T1000 (cell line): ENCODE measurements at regions not wholly inside any gene's neighbourhood (a gene's known extent, or its start where the extent isn't known, plus 50 kb on each side); places are given as distances from the start of the nearest gene placed in this dataset.

Experiments
- DNase-seq: peaks from one replicate; lab custom pipeline; 2025; ENCODE audit warnings: mixed read lengths; lab: John Stamatoyannopoulos, UW

GRCh38 chr6:9937031-9937763, 477.7 kb downstream of the TFAP2A start:
- DNase-seq, result no peak

GRCh38 chr6:9936551-9936950, 478.3 kb downstream of the TFAP2A start:
- DNase-seq, result no peak

DNA sequence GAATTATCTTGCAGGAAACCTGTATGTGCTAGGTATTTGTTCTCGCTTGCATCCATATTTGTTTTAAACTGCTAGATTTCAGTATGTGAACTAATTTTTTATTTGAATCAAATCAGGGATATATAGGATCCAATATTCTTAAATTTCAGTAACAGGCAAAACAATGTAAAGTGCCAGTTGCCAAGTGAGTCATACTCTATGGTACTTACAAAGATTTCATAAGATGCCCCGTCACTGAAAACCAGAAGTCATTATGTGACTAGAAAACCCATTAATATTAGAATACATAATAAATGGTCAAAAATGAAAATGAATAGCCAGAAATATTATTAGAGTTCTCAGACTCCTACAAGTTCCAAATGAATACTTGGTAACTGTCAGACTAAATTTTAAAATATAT, 481.2 kb downstream of the TFAP2A start:
- DNase-seq, result no peak

DNA sequence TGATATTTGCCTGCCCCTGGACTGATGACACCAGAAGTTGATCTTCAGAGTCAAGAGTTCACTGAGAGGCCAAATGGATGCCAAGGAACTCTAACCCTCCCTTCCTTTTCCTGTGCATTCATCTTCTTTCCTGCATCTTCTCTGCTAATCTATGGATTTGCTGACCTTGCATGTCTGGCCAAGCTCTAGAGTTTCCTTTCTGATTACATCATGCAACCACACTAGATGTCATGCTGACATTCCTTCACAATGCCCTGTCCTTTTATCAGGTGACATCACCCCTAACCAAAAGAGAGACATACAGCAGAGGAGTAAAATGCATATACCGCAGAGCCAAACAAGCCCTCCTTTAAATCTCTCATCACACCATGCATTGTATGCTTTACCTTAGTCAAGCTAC, 487.6 kb downstream of the TFAP2A start:
- DNase-seq, result no peak

GRCh38 chr6:9924971-9925370, 489.9 kb downstream of the TFAP2A start:
- DNase-seq, result no peak

DNA sequence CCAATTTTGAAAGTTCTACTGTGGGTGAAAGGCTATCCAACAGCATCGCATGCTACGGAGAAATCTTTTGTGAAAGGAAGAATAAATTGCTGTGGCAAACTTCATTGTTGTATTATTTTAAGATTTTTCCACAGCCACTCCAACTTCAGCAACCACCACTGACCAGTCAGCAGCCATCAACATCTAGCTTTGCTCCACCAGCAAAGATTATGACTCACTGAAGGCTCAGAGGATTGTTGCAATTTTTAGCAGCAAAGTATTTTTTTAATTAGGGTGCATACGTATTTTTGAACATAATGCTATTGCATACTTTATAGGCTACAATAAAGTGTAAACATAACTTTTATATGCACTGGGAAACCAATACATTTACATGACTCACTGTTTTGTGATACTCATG, 493.5 kb downstream of the TFAP2A start:
- DNase-seq, result no peak

DNA sequence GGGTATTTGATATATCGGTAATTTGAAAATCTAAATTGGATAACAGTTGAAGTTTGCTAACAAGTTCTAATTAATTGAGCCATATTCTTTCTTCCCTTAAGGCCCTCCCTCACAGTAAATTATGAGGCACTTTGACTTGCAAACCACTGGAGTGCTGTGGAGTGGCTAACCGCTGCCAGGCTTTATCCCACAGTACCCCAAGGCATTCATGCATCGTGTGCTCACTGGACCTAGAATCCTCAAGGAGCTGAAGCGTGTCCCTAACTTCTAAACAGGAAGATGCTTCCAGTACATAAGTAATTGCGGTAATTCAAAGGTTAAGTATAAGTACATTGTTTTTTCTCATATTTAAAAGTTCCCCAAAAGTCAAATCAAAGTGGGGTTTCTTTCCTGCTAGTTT, 499.9 kb downstream of the TFAP2A start:
- DNase-seq, result no peak

DNA sequence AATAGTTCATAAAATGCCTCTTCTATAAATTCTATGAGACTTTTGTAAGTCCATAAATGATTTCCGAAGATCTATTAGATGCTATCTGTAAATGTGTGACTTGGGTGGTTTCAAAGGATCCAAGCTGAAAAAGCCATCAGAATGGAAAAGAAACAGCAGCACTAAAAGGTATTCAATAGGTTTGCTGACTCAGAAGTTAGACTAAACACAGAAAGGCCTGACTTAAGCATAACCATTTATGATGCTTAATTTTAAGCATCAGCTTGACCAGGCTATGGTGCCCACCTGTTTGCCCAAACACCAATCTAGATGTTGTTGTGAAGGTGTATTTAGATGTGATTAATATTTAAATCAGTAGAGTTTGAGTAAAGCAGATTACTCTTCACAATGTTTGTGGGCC, 513.5 kb downstream of the TFAP2A start:
- no peak for DNase-seq

- no peak for DNase-seq
These were observed 518.1 kb downstream of the TFAP2A start for GRCh38 chr6:9896806-9897205.

- DNase-seq, result no peak
These were observed 524.0 kb downstream of the TFAP2A start for GRCh38 chr6:9890893-9891292.

- DNase-seq, result no peak
These were observed 524.4 kb downstream of the TFAP2A start for GRCh38 chr6:9890469-9890868.

GRCh38 chr6:9878535-9878934, 536.3 kb downstream of the TFAP2A start:
- DNase-seq, result no peak

- DNase-seq, result no peak
These were observed 539.1 kb downstream of the TFAP2A start for GRCh38 chr6:9875605-9876353.

DNA sequence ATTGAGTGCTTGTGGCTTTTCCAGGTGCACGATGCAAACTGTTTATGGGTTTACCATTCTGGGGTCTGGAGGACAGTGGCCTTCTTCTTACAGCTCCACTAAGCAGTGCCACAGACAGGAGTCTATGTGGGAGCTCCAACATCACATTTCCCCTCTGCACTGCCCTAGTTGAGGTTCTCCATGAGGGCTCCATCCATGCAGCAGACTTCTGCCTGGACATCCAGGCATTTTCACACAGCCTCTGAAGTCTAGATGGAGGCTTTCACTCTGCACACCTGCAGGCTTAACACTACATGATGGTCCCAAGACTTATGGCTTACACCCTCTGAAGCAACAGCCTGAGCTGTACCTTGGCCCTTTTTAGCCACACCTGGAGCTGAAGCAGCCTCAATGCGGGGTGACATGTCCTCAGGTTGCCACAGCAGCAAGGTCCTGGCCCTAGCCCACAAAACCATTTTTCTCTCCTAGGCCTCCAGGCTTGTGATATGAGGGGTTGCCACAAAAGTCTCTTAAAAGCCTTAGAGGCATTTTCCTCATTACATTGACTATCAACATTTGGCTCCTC, 552.2 kb downstream of the TFAP2A start:
- no peak for DNase-seq

GRCh38 chr6:9851541-9852380, 563.1 kb downstream of the TFAP2A start:
- no peak for DNase-seq

- DNase-seq, result no peak
These were observed 563.9 kb downstream of the TFAP2A start for GRCh38 chr6:9851006-9851405.

DNA sequence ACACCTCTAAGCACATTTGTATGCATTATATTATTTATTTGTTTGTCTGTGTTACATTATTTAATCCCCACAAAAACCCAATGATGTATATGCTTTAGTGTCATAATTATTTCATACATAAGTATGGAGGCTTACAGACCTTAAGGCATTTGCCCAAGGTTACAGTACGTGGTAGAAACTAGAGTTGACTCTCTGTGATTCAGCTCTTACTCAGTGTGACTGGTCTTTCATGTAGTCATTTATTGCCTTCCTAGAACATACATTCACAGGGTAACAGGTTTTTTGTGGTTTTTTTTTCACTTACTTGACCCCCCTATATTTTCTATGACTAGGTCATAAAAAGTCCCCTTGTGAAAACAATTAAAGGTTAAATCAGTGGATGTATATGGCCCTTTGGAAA, 566.8 kb downstream of the TFAP2A start:
- no peak for DNase-seq

GRCh38 chr6:9841886-9842725, 572.8 kb downstream of the TFAP2A start:
- no peak for DNase-seq

- no peak for DNase-seq
These were observed 580.6 kb downstream of the TFAP2A start for GRCh38 chr6:9834233-9834632.

DNA sequence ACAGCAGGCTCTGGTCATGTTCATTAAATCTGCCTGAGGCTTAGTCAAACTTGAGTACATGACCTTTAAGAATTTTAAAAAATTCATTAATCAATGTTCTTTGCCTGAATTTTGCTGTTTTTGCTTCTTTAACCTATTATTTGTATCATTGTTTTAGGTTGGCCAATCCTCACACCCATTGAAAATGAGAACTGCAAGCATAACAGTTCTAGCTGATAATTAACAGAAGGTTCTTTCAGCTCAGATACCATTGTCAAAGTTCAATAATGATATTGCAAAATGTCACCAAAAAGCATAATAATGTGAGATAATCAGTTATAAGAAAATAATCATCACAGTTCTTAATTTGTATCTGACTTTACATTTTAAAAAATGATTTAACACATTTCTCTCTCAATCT, 583.1 kb downstream of the TFAP2A start:
- DNase-seq, result no peak

DNA sequence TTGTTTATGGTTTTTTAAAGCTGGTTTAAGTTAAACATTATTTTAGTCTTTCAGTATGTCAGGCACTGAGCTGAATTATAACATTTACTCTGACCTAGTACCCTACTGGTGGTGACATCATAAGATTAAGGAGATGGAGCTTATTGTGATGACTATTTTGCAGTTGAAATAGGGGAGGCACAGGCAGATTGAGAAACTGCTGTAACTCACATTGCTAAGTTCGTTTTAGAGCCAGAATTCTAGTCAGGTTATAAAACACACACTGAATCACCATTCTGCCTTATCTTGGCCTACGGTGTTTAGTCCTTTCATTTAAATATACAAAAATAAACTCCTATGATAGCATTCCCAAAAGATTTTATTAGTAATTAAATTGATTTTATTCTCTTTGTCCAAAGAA, 584.1 kb downstream of the TFAP2A start:
- no peak for DNase-seq

DNA sequence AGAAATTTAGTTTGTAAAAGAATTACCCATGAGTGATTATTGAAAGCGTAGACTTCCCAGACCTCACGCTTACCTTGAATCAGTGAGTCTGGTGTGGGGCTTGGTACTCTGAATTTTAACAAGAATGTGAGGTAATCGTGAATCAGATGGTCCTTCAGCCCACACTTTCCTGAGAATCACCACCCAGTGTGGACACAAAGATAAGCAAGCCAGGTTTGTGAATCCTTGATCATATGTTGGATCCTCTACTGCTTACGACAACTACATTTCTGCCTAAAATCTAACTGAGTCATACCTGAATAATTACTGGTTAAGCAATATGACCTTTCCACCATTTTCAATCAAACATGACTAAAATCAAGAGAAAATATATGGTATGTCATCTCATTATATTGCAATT, 589.3 kb downstream of the TFAP2A start:
- no peak for DNase-seq
